ENCODE measurements at regions not wholly inside any gene's neighbourhood (a gene's known extent, or its start where the extent isn't known, plus 50 kb on each side); places are given as distances from the start of the nearest gene placed in this dataset.

- DNase-seq (ENCODE audit: low read depth in 2 of 2) = no peak
Measured at GRCh38 chr13:111638233-111638632, 317.8 kb downstream of the TEX29 start.

DNA sequence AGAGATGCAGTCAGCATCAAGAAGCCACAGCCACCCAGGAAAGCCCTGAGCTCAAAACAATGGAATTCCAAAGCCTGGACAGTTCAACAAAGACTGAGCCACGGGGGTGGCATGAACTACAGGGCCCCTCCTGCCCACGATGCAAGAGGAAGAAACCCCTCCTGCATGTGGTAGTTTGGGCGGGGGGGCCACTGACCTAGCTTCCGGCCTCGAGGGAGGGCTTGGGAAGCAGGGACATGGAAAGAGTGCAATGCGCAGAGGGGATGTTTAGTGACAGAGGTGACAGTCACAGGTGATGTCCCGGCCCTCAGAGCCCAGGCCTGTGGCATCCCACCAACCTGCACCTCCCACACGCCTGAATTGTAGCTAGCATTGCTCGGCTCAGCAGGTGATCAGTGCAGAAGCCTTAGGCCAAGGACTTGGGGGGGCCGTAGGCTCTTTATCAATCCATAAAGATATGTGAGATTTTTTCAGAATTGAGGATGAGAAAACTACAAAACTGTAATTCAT is 318.8 kb downstream of the TEX29 start:
- DNase-seq (ENCODE audit: low read depth in 2 of 2) = no peak

GRCh38 chr13:111640006-111640405 is 319.6 kb downstream of the TEX29 start:
- no peak for DNase-seq (ENCODE audit: low read depth in 2 of 2)

- no peak for DNase-seq (ENCODE audit: low read depth in 2 of 2)
Measured at GRCh38 chr13:111640476-111640875, 320.0 kb downstream of the TEX29 start.

- DNase-seq (ENCODE audit: low read depth in 2 of 2) = no peak
Measured at GRCh38 chr13:111642156-111642767, 321.8 kb downstream of the TEX29 start.

DNA sequence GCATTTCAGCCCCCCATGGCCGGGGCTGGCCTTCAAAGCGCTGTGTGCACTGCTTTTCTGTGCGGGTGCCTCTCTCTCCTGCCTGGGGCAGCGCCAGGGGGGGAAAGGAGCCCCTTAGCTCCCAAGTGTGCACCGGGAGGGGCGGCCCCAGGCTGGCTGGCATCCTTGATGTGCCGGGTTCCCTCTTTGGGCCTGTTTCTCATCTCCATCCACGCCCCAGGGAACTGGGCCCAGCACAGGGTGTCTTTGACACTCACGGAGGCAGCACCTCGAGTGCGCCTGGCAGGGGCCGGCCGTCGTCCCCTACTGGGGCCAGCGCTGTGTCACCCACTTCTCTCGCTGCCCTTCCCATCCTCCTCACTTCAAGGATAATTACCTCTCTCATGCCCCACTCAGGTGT is 324.3 kb downstream of the TEX29 start:
- DNase-seq (ENCODE audit: low read depth in 2 of 2) = no peak

GRCh38 chr13:111645198-111645597 is 324.8 kb downstream of the TEX29 start:
- no peak for DNase-seq (ENCODE audit: low read depth in 2 of 2)

- no peak for DNase-seq (ENCODE audit: low read depth in 2 of 2)
Measured at GRCh38 chr13:111645598-111646455, 325.4 kb downstream of the TEX29 start.

DNA sequence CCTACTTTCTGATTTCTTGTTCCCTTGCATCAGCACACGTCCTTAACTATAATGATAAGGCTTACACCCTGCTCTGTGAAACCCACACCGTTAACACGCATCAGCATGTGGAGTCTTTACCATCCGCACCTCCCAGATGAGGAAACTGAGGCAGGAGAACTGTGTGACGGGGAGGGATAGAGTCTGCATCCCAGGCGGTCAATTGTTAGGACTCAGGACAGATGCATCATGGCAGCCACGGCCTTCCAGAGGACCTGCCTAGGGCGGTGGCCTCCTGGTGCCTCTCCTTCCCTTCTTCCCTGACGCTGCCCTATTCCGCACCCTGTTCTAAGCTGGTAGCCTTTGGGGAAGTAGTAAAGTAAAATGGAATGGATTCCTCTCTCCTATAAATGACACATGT is 326.0 kb downstream of the TEX29 start:
- no peak for DNase-seq (ENCODE audit: low read depth in 2 of 2)

DNA sequence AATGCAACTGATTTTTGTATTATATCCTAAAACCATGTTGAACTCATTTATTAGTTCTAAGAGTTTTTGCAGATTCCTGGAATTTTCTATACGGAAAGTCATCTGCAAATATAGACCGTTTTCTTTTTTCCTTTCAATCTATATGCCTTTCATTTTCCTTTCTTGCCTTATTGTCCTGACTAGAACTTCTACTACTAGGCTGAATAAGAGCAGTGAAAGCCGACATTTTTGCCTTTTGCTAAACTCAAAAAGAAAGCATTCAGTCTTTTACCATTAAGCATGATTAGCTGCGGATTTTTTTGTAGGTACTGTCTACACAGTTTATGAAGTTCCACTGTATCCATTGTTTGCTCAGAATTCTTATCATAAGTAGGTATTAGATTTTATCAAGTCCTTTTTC is 328.4 kb downstream of the TEX29 start:
- no peak for DNase-seq (ENCODE audit: low read depth in 2 of 2)

DNA sequence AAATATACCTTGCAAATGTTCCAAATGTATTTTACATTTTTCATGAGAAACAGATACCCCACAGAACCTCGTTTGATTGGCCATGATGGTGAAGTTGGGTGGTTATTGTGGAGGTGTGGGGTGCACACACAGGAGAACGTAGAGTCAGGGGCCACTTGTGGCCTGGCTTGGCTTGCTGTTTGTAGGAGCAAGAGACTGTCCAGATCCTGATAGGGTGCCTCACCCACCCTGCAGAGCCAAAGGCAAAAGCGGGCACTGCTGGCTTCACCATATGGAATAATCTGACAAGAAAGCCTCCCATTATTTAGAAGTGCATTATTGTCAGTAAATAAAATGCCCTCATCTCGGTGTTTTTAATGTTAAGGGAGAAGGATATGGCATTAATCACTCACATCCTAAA is 330.2 kb downstream of the TEX29 start:
- no peak for DNase-seq (ENCODE audit: low read depth in 2 of 2)

GRCh38 chr13:111652676-111653075 is 332.2 kb downstream of the TEX29 start:
- no peak for DNase-seq (ENCODE audit: low read depth in 2 of 2)

DNA sequence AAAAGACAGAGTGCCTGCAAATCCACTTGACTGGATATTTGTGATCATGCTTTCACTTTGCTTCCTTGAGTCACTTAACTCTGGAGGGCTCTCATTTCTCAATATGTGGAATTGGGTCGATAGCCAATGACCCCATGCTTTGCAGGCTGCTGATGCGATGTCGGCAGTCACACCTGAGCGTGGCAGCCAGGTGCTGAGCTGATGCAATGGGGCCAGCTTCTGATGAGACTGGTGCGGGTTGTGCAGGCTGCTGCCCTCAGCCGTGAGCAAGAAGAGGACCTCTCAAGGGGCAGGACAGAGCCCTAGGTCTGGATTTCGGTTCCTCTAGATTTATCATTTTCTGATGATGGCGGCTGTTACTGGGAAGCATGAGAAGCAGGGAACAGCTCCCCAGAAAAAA is 334.1 kb downstream of the TEX29 start:
- DNase-seq (ENCODE audit: low read depth in 2 of 2) = no peak

DNA sequence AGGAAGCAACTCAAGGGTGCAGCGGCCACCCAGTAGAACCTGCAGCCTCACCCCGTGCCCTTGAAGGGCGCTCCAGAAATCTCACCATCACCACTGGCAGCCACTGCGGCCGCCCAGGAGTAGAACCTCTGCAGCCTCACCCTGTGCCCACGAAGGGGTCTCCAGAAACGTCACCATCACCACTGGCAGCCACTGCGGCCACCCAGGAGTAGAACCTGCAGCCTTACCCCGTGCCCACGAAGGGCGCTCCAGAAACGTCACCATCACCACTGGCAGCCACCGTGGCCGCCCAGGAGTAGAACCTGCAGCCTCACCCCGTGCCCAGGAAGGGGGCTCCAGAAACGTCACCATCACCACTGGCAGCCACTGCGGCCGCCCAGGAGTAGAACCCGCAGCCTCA is 336.0 kb downstream of the TEX29 start:
- no peak for DNase-seq (ENCODE audit: low read depth in 2 of 2)

DNA sequence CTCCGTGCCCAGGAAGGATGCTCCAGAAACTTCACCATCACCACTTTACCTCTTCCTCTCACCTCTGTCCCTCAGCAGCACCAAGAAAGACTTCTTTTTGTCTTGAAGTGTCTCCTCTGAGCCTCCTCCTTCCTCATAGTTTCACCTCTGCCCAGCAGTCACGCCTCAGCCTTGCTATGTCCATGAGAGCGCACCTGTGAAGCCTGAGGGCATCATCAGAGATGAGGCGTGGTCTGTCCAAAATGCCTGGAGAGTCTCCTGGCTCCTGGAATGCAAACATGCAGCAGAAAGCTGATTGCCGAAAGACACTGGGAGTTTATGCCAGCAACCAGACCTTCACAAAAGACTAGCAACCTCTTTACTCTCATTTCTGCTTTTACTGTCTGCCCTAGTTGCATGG is 336.6 kb downstream of the TEX29 start:
- no peak for DNase-seq (ENCODE audit: low read depth in 2 of 2)

- DNase-seq (ENCODE audit: low read depth in 2 of 2) = no peak
Measured at GRCh38 chr13:111658145-111659100, 338.0 kb downstream of the TEX29 start.

DNA sequence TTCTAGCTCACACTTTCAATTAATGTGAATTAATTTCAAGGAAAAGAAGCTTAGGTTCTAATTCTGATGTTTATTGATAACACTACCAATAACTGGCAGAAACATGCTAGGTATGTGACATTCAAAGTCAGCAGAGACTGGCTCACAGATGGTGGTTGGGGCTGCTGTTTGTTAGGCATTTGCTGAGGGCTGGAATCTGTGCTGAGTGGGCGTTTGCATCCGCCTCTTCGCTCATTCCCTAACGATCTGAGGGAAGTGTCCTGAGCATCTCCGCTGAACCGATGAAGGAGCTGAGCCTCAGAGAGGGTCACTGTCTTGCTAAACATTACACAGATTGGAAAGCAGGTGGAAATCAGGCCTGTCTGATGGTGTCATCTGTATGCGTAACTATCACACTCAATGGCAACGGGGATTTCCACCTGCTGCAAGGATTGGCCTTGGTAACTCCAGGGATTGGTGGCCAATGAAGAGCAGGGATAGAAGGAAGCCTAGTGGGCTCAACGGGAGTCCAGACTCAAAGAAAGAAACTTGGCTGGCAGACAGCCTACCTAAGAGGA is 338.9 kb downstream of the TEX29 start:
- DNase-seq (ENCODE audit: low read depth in 2 of 2) = no peak

DNA sequence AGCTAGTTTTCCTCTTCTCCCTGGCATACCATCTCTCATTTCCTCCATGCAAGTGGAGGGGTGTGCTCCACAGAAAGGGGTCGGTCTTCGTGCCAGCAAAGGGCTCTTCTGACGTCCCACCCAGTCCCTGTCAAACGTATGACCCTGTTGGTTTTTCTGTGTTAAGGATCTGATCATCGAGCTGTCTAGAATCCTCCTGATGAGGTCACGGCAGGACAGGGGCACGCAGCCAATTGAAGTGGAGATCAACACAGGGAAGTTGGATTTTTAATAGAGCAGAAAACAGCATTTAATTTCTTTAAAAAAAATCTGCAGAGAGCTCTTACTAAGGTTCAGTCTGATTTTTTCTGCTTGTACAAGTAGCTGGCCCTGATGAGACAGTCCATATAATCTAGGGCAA is 339.4 kb downstream of the TEX29 start:
- no peak for DNase-seq (ENCODE audit: low read depth in 2 of 2)

DNA sequence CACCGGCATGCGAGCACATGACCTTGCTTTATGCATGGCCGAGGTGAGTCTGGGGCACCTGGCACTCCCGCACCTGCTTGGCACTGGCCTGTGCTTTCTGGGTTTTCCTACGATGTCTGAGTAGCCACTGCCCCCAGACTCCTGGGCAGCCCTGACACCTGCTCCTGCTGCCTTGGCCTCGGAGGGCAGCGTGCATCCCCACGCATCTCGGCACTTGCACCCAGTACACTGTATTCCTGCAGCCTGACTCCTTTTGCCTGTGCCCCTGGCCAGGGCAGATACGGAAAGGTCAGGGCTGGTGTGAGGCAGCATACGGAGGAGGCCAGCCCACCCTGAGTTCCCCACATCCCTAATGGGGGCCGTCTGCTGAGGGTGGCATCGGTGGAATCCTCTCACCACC is 340.6 kb downstream of the TEX29 start:
- DNase-seq (ENCODE audit: low read depth in 2 of 2) = no peak

DNA sequence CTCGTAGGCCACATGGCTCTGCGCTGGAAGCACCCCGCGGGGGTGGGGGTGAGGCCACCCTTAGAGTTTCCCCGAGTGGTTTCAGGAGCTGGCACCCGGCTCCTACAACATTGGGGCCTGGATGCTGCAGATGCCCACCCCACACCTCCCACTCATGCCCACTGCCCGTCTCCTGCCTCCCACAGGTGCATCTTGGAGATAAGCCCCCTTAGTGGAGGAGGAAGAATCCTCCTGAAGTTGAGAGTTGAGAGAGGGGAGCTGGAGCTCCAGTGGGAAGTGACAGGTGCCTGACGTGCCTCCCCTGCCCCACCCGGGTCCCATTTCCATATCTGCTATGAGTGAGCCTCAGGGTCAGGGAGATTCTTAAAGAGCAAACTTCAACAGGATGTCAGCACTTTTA is 341.3 kb downstream of the TEX29 start:
- no peak for DNase-seq (ENCODE audit: low read depth in 2 of 2)

DNA sequence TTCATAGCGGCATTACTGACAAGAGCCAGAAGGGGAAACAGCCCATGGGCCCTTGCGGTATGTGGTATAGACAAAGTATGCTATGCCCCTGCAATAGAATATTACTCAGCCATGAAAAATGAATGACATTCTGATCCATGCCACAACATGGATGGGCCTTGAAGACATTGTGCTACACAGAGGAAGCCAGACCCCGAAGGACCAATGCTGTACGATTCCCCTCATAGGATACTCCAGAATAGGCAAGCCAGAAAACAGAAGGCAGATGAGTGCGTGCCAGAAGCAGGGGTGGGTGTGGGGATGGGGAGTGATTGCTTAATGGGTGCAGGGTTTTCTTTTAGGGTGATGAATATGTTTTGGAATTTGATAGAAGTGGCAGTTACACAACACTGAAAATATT is 342.0 kb downstream of the TEX29 start:
- DNase-seq (ENCODE audit: low read depth in 2 of 2) = no peak

DNA sequence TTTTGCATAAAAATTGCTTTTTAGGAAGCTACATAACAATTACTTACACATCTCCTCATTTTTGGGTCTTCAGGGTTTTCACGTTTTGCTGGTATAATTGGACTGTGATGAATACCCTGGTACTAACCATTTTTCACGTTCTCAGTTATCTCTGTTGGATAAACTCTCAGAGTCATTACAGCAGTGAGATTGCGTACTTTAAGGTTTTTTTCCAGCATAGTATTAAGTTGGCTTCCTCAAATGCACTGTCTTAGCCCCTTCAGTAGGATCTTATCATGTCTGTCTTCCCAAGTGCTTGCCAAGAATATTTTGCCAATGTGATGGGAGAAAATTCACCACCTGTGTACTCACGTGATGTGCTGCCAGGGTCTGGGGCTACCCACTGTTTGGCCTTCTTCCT is 342.5 kb downstream of the TEX29 start:
- no peak for DNase-seq (ENCODE audit: low read depth in 2 of 2)
